ENCODE measurements at regions not wholly inside any gene's neighbourhood (a gene's known extent, or its start where the extent isn't known, plus 50 kb on each side); places are given as distances from the start of the nearest gene placed in this dataset.

DNA sequence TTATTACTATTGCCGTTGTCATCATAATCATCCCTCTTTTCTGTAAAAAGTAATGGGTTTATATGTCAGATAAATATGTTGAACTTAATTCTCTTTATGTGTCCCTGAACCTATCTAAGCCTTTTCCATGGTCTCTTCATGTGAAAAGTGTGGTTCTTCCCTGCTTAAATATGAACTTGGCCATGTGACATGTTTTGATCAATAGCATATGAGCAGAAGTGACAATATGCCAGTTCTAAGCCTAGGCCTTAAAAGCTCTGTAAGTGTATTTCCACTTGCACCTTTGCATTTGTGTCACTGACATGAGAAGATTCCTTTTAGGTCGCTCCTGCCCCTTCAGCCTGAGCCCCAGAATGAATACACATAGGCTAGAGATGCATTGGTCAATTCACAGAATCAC is 188.4 kb upstream of the CCN2 start:
- TF ChIP-seq, protein P1, sequence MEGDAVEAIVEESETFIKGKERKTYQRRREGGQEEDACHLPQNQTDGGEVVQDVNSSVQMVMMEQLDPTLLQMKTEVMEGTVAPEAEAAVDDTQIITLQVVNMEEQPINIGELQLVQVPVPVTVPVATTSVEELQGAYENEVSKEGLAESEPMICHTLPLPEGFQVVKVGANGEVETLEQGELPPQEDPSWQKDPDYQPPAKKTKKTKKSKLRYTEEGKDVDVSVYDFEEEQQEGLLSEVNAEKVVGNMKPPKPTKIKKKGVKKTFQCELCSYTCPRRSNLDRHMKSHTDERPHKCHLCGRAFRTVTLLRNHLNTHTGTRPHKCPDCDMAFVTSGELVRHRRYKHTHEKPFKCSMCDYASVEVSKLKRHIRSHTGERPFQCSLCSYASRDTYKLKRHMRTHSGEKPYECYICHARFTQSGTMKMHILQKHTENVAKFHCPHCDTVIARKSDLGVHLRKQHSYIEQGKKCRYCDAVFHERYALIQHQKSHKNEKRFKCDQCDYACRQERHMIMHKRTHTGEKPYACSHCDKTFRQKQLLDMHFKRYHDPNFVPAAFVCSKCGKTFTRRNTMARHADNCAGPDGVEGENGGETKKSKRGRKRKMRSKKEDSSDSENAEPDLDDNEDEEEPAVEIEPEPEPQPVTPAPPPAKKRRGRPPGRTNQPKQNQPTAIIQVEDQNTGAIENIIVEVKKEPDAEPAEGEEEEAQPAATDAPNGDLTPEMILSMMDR (conservative IDR thresholded peaks at IDR 0.05; ENCODE audit: low read length) = no peak
- no peak for TF ChIP-seq EZH2phosphoT487 (IDR thresholded peaks at IDR 0.05; ENCODE audit: borderline replicate concordance, low read depth, low read length)
